PC-9 (cell line): ENCODE measurements at regions not wholly inside any gene's neighbourhood (a gene's known extent, or its start where the extent isn't known, plus 50 kb on each side); places are given as distances from the start of the nearest gene placed in this dataset.

Source experiments
- BruUV-seq: library from RNA; stranded (reverse); fragments of 400-500 nt; replicated peaks from 2 replicates; lab custom pipeline; 2021; lab: Mats Ljungman, UMichigan
- CTCF ChIA-PET: fragments of 300-600 bp; sonication (Branson Sonifier 250); formaldehyde crosslinking; loops from one replicate; lab custom pipeline; 2022; ENCODE audit warnings: antibody characterized with exemption; lab: Charles Lee
- POLR2A ChIA-PET: fragments of 300-600 bp; sonication (Branson Sonifier 250); formaldehyde crosslinking; loops from one replicate; lab custom pipeline; 2022; ENCODE audit warnings: antibody characterized with exemption; ENCODE audit not compliant: unreplicated experiment; lab: Charles Lee
- DNase-seq, 2 experiments: peaks; one replicate each; pipeline versions ENCODE4 v3.0.0 to v3.0.0-alpha.2; 2015 to 2022; ENCODE audit warnings: mixed read lengths in 1 of 2
- H2AFZ ChIP-seq: fragments of 200-600 bp; sonication (generic); 2 replicates; pipeline ENCODE4 v1.8.1; 2017; ENCODE audit warnings: antibody characterized with exemption
- H3F3A ChIP-seq: fragments of 200-600 bp; sonication (generic); 2 replicates; pipeline ENCODE4 v1.8.1; 2017; ENCODE audit warnings: antibody characterized with exemption, mild to moderate bottlenecking, low read depth; ENCODE audit not compliant: insufficient read depth
- H3K27ac ChIP-seq: fragments of 200-600 bp; sonication (generic); 2 replicates; pipeline ENCODE4 v1.6.1; 2016; ENCODE audit warnings: mixed run types
- H3K27me3 ChIP-seq: fragments of 200-600 bp; sonication (generic); 2 replicates; pipeline ENCODE4 v1.6.1; 2016; ENCODE audit warnings: low read depth, mixed run types; ENCODE audit not compliant: insufficient read depth
- H3K36me3 ChIP-seq: fragments of 200-600 bp; sonication (generic); 2 replicates; pipeline ENCODE4 v1.6.1; 2016; ENCODE audit warnings: low read depth, mixed run types
- H3K4me1 ChIP-seq: fragments of 200-600 bp; sonication (generic); replicated peaks from 2 replicates; pipeline ENCODE4 v1.6.1; 2016; ENCODE audit warnings: mixed run types; ENCODE audit not compliant: insufficient read depth
- H3K4me2 ChIP-seq: fragments of 200-600 bp; sonication (generic); 2 replicates; pipeline ENCODE4 v1.6.1; 2017; ENCODE audit warnings: mixed run types
- H3K4me3 ChIP-seq: fragments of 200-600 bp; sonication (generic); 2 replicates; pipeline ENCODE4 v1.6.1; 2016; ENCODE audit warnings: mixed run types
- H3K79me2 ChIP-seq: fragments of 200-600 bp; sonication (generic); 2 replicates; pipeline ENCODE4 v1.6.1; 2017; ENCODE audit warnings: low read depth, mixed run types
- H3K9me2 ChIP-seq: fragments of 200-600 bp; sonication (generic); 2 replicates; pipeline ENCODE4 v1.8.1; 2017; ENCODE audit warnings: mild to moderate bottlenecking; ENCODE audit not compliant: insufficient read depth
- H3K9me3 ChIP-seq: fragments of 200-600 bp; sonication (generic); 2 replicates; pipeline ENCODE4 v1.8.1; 2016; ENCODE audit warnings: low read depth; ENCODE audit not compliant: insufficient read depth
- H4K20me1 ChIP-seq: fragments of 200-600 bp; sonication (generic); 2 replicates; pipeline ENCODE4 v1.8.1; 2017; ENCODE audit not compliant: insufficient read depth
- CTCF ChIP-seq: fragments of 200-600 bp; sonication (generic); conservative IDR thresholded peaks from 2 replicates; pipeline ENCODE4 v1.6.1; 2017; ENCODE audit warnings: mixed run types, antibody characterized with exemption, mild to moderate bottlenecking, moderate library complexity
- EZH2 ChIP-seq: fragments of 200-600 bp; sonication (generic); IDR thresholded peaks from 2 replicates; pipeline ENCODE4 v1.8.0; 2017; ENCODE audit warnings: antibody characterized with exemption, low read depth
- intact Hi-C: fragments of 100-400 bp; cut with micrococcal nuclease; formaldehyde crosslinking; loops from one replicate; pipeline ENCODE4 v1.10.0; 2022; ENCODE audit not compliant: unreplicated experiment

DNA sequence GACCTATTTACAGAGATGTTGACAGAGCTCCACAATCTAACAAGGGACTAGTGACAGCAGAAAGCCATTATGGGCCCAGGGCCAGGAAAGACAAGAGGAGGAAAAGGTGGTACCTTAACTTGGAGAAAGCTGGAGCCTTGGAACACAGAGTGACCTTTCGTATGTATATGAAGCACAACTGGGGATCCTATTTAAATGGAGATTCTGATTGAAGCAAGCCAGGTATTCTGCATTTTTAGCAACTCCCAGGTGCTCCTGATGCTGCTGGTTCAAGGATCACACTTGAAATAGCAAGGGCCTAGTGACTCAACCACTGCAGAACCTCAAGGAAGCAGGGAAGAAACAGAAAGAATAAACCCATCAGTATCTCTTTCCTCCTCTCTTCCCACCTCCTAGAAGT, 99.4 kb downstream of the TMEM47 start:
- Histone ChIP-seq H3K9me3 (no peaks in the 10 kb centered on the region), H2AFZ (no peak overlapping the region), H3K36me3 (no peaks in the 10 kb centered on the region), H3K27ac (no peak overlapping the region), H3K4me3 (no peak overlapping the region), H3K27me3 (no peaks in the 10 kb centered on the region), H3K4me2 (no peak overlapping the region), H3K4me1 (no peaks in the 10 kb centered on the region), H4K20me1 (no peaks in the 10 kb centered on the region), H3K79me2 (no peaks in the 10 kb centered on the region), H3F3A (no peaks in the 10 kb centered on the region), H3K9me2 (no peaks in the 10 kb centered on the region)
- ChIA-PET CTCF (no interaction called here), POLR2A (no interaction called here)
- BruUV-seq, result no TSS peak
- DNase-seq, result no peak
- no peak for TF ChIP-seq EZH2
- no peak for TF ChIP-seq CTCF
- intact Hi-C loops, result no loop called here

DNA sequence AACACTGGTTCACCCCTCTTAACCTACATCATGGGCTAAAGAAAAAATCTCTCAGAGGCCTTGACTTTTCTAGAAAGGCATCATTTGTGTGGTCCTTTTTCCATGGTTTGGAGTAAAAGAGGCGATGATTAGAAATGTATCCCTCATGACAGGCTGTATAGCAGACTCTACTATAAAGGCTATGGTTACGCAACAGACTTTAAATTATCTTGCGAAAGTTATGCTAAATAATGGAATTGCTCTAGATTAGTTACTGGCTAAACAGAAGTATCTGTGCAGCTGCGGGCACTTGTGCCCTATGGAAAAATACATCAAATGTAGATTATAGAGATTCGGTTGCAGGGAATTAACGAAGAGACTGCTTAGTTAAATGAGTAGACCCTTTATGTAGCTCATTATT, 101.6 kb downstream of the TMEM47 start:
- CTCF ChIA-PET, result no interaction called here
- Histone ChIP-seq H3K9me3 (no peaks in the 10 kb centered on the region), H3K4me3 (no peak overlapping the region), H2AFZ (no peak overlapping the region), H3K4me1 (no peaks in the 10 kb centered on the region), H3K9me2 (no peaks in the 10 kb centered on the region), H3K36me3 (no peaks in the 10 kb centered on the region), H4K20me1 (no peaks in the 10 kb centered on the region), H3F3A (no peaks in the 10 kb centered on the region), H3K4me2 (no peak overlapping the region), H3K79me2 (no peaks in the 10 kb centered on the region), H3K27me3 (no peaks in the 10 kb centered on the region), H3K27ac (no peak overlapping the region)
- no peak for DNase-seq
- POLR2A ChIA-PET, result no interaction called here
- intact Hi-C loops, result no loop called here
- TF ChIP-seq CTCF (no peak), EZH2 (no peak)
- no TSS peak for BruUV-seq

- no peaks in the 10 kb centered on the region for H3K79me2 ChIP-seq
- ChIA-PET CTCF (no interaction called here), POLR2A (no interaction called here)
- no peak for DNase-seq
- no peaks in the 10 kb centered on the region for H3K4me1 ChIP-seq
- H3K27me3 ChIP-seq, result no peaks in the 10 kb centered on the region
- H4K20me1 ChIP-seq, result no peaks in the 10 kb centered on the region
- no peaks in the 10 kb centered on the region for H3F3A ChIP-seq
- intact Hi-C loops, result no loop called here
- no peaks in the 10 kb centered on the region for H3K36me3 ChIP-seq
- no peak for TF ChIP-seq CTCF
- no peak for TF ChIP-seq EZH2
- H3K27ac ChIP-seq, result no peak overlapping the region
- H3K9me2 ChIP-seq, result no peaks in the 10 kb centered on the region
- no peak overlapping the region for H2AFZ ChIP-seq
- H3K4me3 ChIP-seq, result no peak overlapping the region
- no TSS peak for BruUV-seq
- H3K4me2 ChIP-seq, result no peak overlapping the region
- no peaks in the 10 kb centered on the region for H3K9me3 ChIP-seq
These were observed 110.7 kb downstream of the TMEM47 start for GRCh38 chrX:34546366-34546765.
